Kidney epithelial cell (primary cell): ENCODE measurements at regions not wholly inside any gene's neighbourhood (a gene's known extent, or its start where the extent isn't known, plus 50 kb on each side); places are given as distances from the start of the nearest gene placed in this dataset.

ENCODE experiments used
- DNase-seq: peaks from one replicate; pipeline ENCODE4 v3.0.0-alpha.2; 2010; ENCODE audit warnings: low read depth
- H3K27me3 ChIP-seq: 2 replicates; pipeline ENCODE4 v1.6.0; 2011; ENCODE audit warnings: low read length; ENCODE audit not compliant: control insufficient read depth, insufficient read depth
- H3K36me3 ChIP-seq: 2 replicates; pipeline ENCODE4 v1.5.1; 2011; ENCODE audit warnings: low read length; ENCODE audit not compliant: control insufficient read depth, insufficient read depth
- H3K4me3 ChIP-seq: 2 replicates; pipeline ENCODE4 v1.5.1; 2011; ENCODE audit warnings: low read depth, mild to moderate bottlenecking, control low read depth, low read length
- TF ChIP-seq, protein P1 (sequence below): IDR thresholded peaks from 2 replicates; pipeline ENCODE4 v1.5.1; 2011; ENCODE audit warnings: mild to moderate bottlenecking, moderate library complexity, low read length, control low read depth, inconsistent platforms; ENCODE audit not compliant: insufficient read depth, poor library complexity, severe bottlenecking

DNA sequence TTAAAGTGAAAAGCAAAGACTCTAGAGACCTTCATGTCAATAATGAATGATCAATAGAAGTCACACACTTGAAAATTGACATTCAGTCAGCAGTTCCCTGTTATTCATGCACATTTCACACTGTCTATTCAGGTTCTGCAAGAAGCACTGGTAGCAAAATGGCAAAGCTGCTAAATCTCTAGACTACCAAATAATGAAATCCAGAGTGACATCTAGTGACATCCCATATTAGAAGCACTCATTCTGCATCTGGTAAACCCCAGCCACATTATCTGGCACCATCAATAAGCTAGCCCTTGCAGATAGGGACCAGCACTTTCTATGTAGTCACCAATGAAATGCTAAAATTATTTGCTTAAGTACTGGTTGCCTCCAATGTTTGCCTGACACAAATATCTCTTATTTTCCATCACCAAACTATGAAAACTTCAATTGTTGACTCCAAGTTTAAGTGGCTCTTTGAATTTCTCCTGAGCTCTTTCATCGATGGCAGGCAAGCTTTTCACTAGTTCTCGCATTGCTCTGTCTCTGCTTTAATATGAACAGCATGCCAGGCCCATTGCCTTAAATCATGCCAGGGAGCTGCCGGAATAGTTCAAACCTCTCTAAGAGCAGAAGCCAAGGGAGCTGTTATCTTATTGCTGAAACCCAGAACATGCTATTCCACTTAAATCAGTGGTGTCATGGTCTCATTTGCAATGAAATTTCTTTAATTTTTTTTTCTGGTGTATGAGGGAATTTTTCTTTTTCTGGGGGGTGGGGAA lies 409.9 kb downstream of the MZT1 start:
- no peak for DNase-seq
- no peaks in the 10 kb centered on the region for H3K27me3 ChIP-seq
- TF ChIP-seq, protein P1, sequence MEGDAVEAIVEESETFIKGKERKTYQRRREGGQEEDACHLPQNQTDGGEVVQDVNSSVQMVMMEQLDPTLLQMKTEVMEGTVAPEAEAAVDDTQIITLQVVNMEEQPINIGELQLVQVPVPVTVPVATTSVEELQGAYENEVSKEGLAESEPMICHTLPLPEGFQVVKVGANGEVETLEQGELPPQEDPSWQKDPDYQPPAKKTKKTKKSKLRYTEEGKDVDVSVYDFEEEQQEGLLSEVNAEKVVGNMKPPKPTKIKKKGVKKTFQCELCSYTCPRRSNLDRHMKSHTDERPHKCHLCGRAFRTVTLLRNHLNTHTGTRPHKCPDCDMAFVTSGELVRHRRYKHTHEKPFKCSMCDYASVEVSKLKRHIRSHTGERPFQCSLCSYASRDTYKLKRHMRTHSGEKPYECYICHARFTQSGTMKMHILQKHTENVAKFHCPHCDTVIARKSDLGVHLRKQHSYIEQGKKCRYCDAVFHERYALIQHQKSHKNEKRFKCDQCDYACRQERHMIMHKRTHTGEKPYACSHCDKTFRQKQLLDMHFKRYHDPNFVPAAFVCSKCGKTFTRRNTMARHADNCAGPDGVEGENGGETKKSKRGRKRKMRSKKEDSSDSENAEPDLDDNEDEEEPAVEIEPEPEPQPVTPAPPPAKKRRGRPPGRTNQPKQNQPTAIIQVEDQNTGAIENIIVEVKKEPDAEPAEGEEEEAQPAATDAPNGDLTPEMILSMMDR, result no peak
- H3K4me3 ChIP-seq, result no peak overlapping the region
- H3K36me3 ChIP-seq, result no peaks in the 10 kb centered on the region

DNA sequence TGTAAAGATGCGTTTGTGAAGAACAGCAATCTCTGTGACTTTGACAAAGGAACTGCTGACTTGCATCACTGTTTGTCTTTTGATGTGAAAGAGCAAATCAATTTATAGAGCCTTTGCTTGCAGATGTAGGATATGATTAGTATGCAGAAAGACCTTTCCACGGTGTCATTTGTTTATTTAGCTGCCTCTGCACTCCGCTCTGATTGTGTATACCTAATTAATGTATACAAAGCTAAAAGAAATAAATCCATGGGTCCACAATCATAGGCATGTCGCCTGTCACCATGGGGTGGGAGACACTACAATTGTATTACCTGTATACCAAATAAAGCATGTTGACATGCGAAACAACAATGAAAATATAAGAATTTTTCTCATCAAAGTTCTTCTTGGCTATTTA lies 410.7 kb downstream of the MZT1 start:
- DNase-seq, result no peak
- no peaks in the 10 kb centered on the region for H3K27me3 ChIP-seq
- H3K4me3 ChIP-seq, result no peak overlapping the region
- TF ChIP-seq, protein P1, result no peak
- no peaks in the 10 kb centered on the region for H3K36me3 ChIP-seq

DNA sequence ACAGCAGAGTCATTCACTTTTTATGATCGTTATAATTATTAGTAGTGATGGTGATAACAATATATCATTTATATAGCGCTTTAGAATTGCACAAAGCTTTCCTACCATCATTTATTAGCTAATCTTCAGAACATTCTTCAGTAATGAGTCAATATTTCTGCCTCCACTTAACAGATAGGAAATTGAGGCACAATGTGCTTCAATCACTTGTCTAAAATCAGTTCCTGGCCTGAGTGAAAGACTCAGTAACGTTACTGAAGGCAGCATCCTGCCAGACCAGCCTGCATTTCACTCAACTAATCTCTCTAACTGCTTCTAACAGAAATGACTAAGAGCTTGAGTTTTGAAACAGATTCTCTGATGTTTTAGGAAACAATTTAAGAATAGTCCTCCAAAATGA lies 412.1 kb downstream of the MZT1 start:
- DNase-seq, result no peak
- Histone ChIP-seq H3K27me3 (no peaks in the 10 kb centered on the region), H3K36me3 (no peaks in the 10 kb centered on the region), H3K4me3 (no peak overlapping the region)
- TF ChIP-seq, protein P1, result no peak

DNA sequence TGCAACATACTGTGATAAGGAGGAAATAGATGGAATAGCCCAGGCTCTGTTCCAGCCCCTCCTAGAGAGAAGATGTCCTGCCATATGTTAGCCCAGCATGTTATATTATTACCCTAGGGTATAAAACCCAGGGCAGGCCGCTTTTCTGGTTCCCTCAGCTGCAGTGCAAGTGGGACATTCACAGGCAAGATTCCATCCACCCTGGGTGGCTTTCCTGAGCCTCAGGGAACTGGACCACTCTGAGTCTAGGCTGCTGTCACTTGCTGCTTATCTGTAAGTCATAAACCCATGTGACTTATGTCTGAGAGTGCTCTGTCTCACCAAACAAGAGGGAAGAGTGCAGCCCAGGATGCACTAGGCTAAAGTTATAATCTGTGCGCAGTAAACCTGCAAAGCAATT lies 413.2 kb downstream of the MZT1 start:
- TF ChIP-seq, protein P1, result no peak
- Histone ChIP-seq H3K4me3 (no peak overlapping the region), H3K27me3 (no peaks in the 10 kb centered on the region), H3K36me3 (no peaks in the 10 kb centered on the region)
- no peak for DNase-seq

DNA sequence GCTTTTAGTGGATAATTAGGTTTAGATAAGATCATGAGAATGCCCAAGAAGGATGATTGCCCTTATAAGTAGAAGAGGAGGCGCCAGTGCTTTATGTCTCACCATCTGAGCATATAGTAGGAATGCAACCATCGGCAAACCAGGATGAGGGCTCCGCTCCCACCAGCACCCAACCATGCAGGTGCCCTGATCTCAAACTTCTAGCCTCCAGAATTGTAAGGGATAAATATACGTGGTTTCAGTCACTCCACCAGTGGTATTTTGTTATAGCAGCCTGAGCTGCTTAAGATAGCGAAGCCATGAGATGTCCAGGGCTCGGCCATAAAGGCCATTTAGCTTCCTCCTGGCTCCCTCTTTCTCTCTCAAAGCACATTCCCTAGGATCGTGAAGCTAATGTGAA lies 413.9 kb downstream of the MZT1 start:
- TF ChIP-seq, protein P1, result no peak

More for the DNA sequence above, 413.9 kb downstream of the MZT1 start:
- no peaks in the 10 kb centered on the region for H3K36me3 ChIP-seq
- H3K4me3 ChIP-seq, result no peak overlapping the region
- no peaks in the 10 kb centered on the region for H3K27me3 ChIP-seq
- no peak for DNase-seq
